PC-3 (cell line): ENCODE measurements at regions not wholly inside any gene's neighbourhood (a gene's known extent, or its start where the extent isn't known, plus 50 kb on each side); places are given as distances from the start of the nearest gene placed in this dataset.

Experiments
- ATAC-seq: fragments of 200-7000 bp; cut with Tn5 transposase; 2 replicates; pipeline ENCODE4 v1.9.1; 2020; ENCODE audit warnings: mild to moderate bottlenecking, moderate library complexity
- BruUV-seq: library from RNA; stranded (reverse); fragments of 400-500 nt; replicated peaks from 2 replicates; lab custom pipeline; 2021; lab: Mats Ljungman, UMichigan
- CTCF ChIA-PET: fragments of 300-600 bp; sonication (Branson Sonifier 250); formaldehyde crosslinking; loops from one replicate; lab custom pipeline; 2022; ENCODE audit warnings: antibody characterized with exemption; lab: Charles Lee
- POLR2A ChIA-PET: fragments of 300-600 bp; sonication (Branson Sonifier 250); formaldehyde crosslinking; loops from one replicate; lab custom pipeline; 2022; ENCODE audit warnings: antibody characterized with exemption; ENCODE audit not compliant: unreplicated experiment; lab: Charles Lee
- DNase-seq: peaks from one replicate; pipeline ENCODE4 v3.0.0-alpha.2; 2015
- H2AFZ ChIP-seq: fragments of 300-600 bp; sonication (generic); 2 replicates; pipeline ENCODE4 v1.6.0; 2016; ENCODE audit warnings: antibody characterized with exemption, low read length
- H3F3A ChIP-seq: fragments of 300-600 bp; sonication (generic); one replicate; pipeline ENCODE4 v1.6.0; 2017; ENCODE audit warnings: antibody characterized with exemption, low read length, control low read depth, mild to moderate bottlenecking; ENCODE audit not compliant: unreplicated experiment
- H3K27ac ChIP-seq: fragments of 300-600 bp; sonication (generic); 2 replicates; pipeline ENCODE4 v1.5.1; 2016; ENCODE audit warnings: mild to moderate bottlenecking, low read length
- H3K27me3 ChIP-seq: fragments of 300-600 bp; sonication (generic); 2 replicates; pipeline ENCODE4 v1.6.1; 2016; ENCODE audit warnings: low read length, mixed read lengths
- H3K36me3 ChIP-seq: fragments of 300-600 bp; sonication (generic); 2 replicates; pipeline ENCODE4 v1.6.1; 2016; ENCODE audit warnings: low read depth, mixed run types, low read length, mixed read lengths
- H3K4me1 ChIP-seq: fragments of 300-600 bp; sonication (generic); 2 replicates; pipeline ENCODE4 v1.5.1; 2016; ENCODE audit warnings: low read length; ENCODE audit not compliant: insufficient read depth
- H3K4me2 ChIP-seq: fragments of 300-600 bp; sonication (generic); 2 replicates; pipeline ENCODE4 v1.6.0; 2016; ENCODE audit warnings: low read length
- H3K4me3 ChIP-seq: fragments of 300-600 bp; sonication (generic); 2 replicates; pipeline ENCODE4 v1.5.1; 2016; ENCODE audit warnings: mild to moderate bottlenecking, low read length, mixed read lengths
- H3K79me2 ChIP-seq: fragments of 300-600 bp; sonication (generic); 2 replicates; pipeline ENCODE4 v1.6.1; 2017; ENCODE audit warnings: low read length, mixed read lengths
- H3K9ac ChIP-seq: fragments of 300-600 bp; sonication (generic); 2 replicates; pipeline ENCODE4 v1.6.0; 2016; ENCODE audit warnings: mild to moderate bottlenecking, low read length
- H3K9me2 ChIP-seq: fragments of 300-600 bp; sonication (generic); replicated peaks from 2 replicates; pipeline ENCODE4 v1.6.1; 2016; ENCODE audit warnings: mixed run types, low read length, mixed read lengths
- H3K9me3 ChIP-seq: fragments of 300-600 bp; sonication (generic); 2 replicates; pipeline ENCODE4 v1.6.1; 2016; ENCODE audit warnings: low read length, mixed read lengths
- H4K20me1 ChIP-seq: fragments of 300-600 bp; sonication (generic); 2 replicates; pipeline ENCODE4 v1.6.1; 2016; ENCODE audit warnings: low read length, mixed read lengths
- CTCF ChIP-seq: fragments of 300-600 bp; sonication (generic); conservative IDR thresholded peaks from 2 replicates; pipeline ENCODE4 v1.5.1; 2017; ENCODE audit warnings: antibody characterized with exemption, low read depth, mild to moderate bottlenecking, low read length
- EZH2 ChIP-seq: fragments of 300-600 bp; sonication (generic); IDR thresholded peaks from one replicate; pipeline ENCODE4 v1.6.1; 2017; ENCODE audit warnings: antibody characterized with exemption, mild to moderate bottlenecking, low read length; ENCODE audit not compliant: unreplicated experiment
- EZH2phosphoT487 ChIP-seq: fragments of 300-600 bp; sonication (generic); IDR thresholded peaks from 2 replicates; pipeline ENCODE4 v1.6.1; 2018; ENCODE audit warnings: mild to moderate bottlenecking, antibody characterized with exemption, low read length, borderline replicate concordance
- intact Hi-C: fragments of 100-400 bp; cut with micrococcal nuclease; formaldehyde crosslinking; loops from 2 replicates; pipeline ENCODE4 v1.9.0; 2023

- no peak overlapping the region for H2AFZ ChIP-seq
- H3K4me3 ChIP-seq: no peak overlapping the region
- no peak for ATAC-seq
- H3F3A ChIP-seq: no peaks in the 10 kb centered on the region
- CTCF ChIA-PET: no interaction called here
- no peak overlapping the region for H3K4me2 ChIP-seq
- no peak for TF ChIP-seq CTCF
- no peak for TF ChIP-seq EZH2
- TF ChIP-seq EZH2phosphoT487: no peak
- intact Hi-C loops: no loop called here
- H3K27ac ChIP-seq: no peak overlapping the region
- no peak overlapping the region for H3K9ac ChIP-seq
- H4K20me1 ChIP-seq: no peaks in the 10 kb centered on the region
- no peaks in the 10 kb centered on the region for H3K27me3 ChIP-seq
- H3K9me2 ChIP-seq: no peaks in the 10 kb centered on the region
- DNase-seq: no peak
- H3K36me3 ChIP-seq: no peaks in the 10 kb centered on the region
- no peaks in the 10 kb centered on the region for H3K79me2 ChIP-seq
- H3K4me1 ChIP-seq: no peaks in the 10 kb centered on the region
- H3K9me3 ChIP-seq: no peaks in the 10 kb centered on the region
- POLR2A ChIA-PET: no interaction called here
- BruUV-seq: no TSS peak
Measured at GRCh38 chr5:92588876-92589275, 992.1 kb downstream of the NR2F1-AS1 start.

- Histone ChIP-seq H3K36me3 (no peaks in the 10 kb centered on the region), H3K9me2 (no peaks in the 10 kb centered on the region), H3K4me1 (no peaks in the 10 kb centered on the region), H4K20me1 (no peaks in the 10 kb centered on the region), H3K9ac (no peak overlapping the region), H3K4me2 (no peak overlapping the region), H3K27ac (no peak overlapping the region), H3K79me2 (no peaks in the 10 kb centered on the region), H3K27me3 (no peaks in the 10 kb centered on the region), H3K4me3 (no peak overlapping the region), H3F3A (no peaks in the 10 kb centered on the region), H2AFZ (no peak overlapping the region), H3K9me3 (no peaks in the 10 kb centered on the region)
- TF ChIP-seq EZH2phosphoT487 (no peak), CTCF (no peak), EZH2 (no peak)
- intact Hi-C loops: no loop called here
- ChIA-PET CTCF (no interaction called here), POLR2A (no interaction called here)
- ATAC-seq (no peak), DNase-seq (no peak)
- no TSS peak for BruUV-seq
Measured at GRCh38 chr5:92581690-92582089, 999.3 kb downstream of the NR2F1-AS1 start.

- CTCF ChIA-PET: no interaction called here
- H4K20me1 ChIP-seq: no peaks in the 10 kb centered on the region
- H3K79me2 ChIP-seq: no peaks in the 10 kb centered on the region
- no peak overlapping the region for H3K4me3 ChIP-seq
- no peaks in the 10 kb centered on the region for H3K36me3 ChIP-seq
- TF ChIP-seq EZH2phosphoT487: no peak
- no peak for TF ChIP-seq EZH2
- H3K27ac ChIP-seq: no peak overlapping the region
- H3K27me3 ChIP-seq: no peaks in the 10 kb centered on the region
- DNase-seq (no peak), ATAC-seq (no peak)
- no peaks in the 10 kb centered on the region for H3K9me2 ChIP-seq
- no peaks in the 10 kb centered on the region for H3K4me1 ChIP-seq
- H3K9ac ChIP-seq: no peak overlapping the region
- intact Hi-C loops: no loop called here
- no peaks in the 10 kb centered on the region for H3K9me3 ChIP-seq
- POLR2A ChIA-PET: no interaction called here
- H2AFZ ChIP-seq: no peak overlapping the region
- H3K4me2 ChIP-seq: no peak overlapping the region
- H3F3A ChIP-seq: no peaks in the 10 kb centered on the region
- BruUV-seq: no TSS peak
Measured at GRCh38 chr5:92581249-92581648, 999.8 kb downstream of the NR2F1-AS1 start.
